SKM-1 (cell line): ENCODE measurements at regions not wholly inside any gene's neighbourhood (a gene's known extent, or its start where the extent isn't known, plus 50 kb on each side); places are given as distances from the start of the nearest gene placed in this dataset.

Source experiments
- DNase-seq: peaks from one replicate; lab custom pipeline; 2025; ENCODE audit not compliant: unreplicated experiment; lab: John Stamatoyannopoulos, UW

DNA sequence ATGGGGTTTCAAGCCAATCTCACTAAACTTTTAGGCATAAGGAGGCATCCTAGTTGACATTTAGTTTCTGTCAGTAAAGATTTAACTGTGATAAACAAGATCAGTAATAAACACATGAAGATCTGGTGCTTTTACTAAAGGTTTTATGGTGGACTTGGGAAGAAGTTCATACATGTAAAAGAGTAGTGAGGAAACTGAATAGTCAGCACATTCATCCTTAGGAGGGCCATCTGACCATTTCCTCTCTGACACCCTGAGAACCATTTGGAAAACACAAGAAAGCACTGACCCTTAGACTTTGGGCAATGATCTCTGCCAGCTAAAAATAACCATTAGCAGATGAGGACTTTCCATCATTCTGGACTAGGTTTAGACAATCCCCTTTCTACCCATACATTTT, 1040.9 kb downstream of the AGBL1 start:
- no peak for DNase-seq

DNA sequence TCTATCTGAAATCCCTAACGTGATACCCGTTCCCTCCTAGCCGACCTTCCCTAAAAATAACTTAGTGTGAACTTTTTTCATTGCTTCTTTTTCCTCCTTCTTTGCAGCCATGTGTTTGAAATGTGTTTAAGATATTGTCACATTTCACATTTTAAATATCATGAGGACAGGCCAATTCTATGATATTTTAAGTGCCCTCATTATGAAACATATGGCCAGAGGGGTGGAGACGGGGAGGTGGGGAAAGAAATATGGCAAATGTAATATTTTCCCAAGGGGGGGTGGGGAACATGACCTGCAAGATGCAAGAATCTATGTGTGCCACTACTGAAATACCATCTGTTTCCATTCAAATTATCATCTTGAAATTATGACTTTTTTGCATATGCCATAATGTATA, 1039.2 kb downstream of the AGBL1 start:
- DNase-seq, result no peak

DNA sequence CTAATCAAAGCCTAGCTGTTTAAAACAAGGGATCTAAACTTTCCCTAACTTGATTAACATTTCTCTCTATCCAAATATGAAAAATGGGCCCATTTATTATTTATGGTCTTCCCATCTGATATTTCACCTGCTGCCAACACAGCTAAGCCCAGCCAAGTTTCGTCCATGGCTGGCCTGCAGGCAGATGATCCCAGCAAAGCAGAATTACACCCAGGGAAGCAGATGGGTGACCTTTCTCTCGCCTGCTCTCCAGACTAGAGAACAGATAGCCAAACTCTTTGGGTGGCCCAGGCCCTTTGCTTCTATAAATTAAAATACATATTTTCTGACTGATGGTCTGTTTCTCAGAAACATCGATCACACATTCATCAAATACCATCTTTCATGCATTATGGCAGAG, 1038.8 kb downstream of the AGBL1 start:
- no peak for DNase-seq

- DNase-seq, result no peak
Measured at GRCh38 chr15:87115795-87116194, 1036.1 kb downstream of the AGBL1 start.

DNA sequence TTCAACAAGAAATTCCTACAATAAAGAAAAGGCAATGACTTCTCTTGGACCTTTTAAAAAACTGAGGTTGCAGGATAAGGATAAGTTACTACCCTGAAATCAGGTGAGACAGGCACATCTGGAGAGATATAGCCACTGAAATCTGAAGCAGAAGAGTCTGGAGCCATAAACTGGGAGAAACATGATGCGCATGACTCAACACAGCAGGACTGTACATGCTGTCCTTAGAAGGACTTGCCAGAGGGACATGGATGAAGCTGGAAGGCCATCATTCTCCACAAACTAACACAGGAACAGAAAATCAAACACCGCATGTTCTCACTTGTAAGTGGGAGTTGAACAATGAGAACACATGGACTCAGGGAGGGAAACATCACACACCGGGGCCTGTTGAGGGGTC, 1020.2 kb downstream of the AGBL1 start:
- no peak for DNase-seq

- DNase-seq, result no peak
Measured at GRCh38 chr15:87089551-87089950, 1009.9 kb downstream of the AGBL1 start.

DNA sequence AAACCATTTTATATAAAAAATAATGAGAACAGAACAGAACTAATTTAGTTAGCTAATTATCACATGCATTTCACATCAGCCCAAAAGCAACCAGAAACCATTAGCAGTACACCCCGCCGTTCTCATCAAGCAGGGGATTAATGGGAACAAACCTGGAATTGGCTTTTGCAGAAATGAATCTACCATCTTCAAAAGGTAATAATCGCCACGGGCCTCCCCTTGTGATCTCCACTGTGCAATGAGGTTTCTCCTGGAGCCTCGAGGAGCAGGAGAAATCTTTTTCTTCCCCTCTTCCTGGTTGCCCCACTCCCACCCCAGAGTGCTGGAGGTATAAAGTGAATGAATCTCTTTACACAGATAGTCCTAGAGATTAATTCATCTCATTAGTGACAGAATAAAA, 1003.5 kb downstream of the AGBL1 start:
- DNase-seq, result no peak

DNA sequence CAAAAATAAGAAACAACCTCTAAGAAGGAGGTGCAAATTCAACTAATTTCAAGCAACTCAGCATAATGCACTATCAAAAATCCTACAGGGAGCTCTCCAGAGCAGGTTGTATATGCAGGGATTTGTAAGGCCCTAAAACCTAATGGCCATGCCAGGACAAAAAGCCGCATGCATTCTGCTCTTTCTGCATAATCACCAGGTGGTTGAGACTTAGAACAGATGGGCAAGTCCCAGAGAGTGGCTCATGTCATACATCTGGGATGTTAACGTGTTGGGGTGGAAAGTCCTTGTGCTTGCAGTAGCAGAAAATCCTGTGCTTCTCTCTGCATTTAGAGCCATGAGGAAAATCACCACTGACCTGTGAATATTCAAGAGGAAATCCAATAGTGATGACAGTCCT, 1002.9 kb downstream of the AGBL1 start:
- DNase-seq, result no peak

DNA sequence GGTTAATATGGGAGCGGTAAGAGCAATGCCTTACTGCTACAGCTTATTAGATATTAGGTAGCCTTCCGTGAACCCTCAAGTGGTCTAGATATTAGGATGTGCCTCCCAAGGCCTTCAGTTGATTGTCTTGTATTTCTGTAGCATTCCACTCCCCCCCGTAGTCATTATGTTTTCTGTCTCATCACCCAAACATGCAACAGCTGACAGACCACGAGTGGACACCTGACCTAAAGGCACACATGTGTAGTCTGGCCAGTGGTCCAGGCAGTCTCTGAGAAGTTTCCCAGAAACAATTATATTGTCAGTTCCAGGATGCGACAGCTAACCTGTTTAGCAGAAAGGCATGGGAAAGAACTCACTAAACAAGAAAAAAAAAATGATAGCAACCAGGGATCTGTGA, 1000.9 kb downstream of the AGBL1 start:
- no peak for DNase-seq
